Stimulated activated effector memory CD8-positive, alpha-beta T cell treated with anti-CD3 and anti-CD28 coated beads, Interleukin-12 subunit alpha, Interleukin-12 subunit beta, amount 100 ng/mL, for 72 hours (primary cell): ENCODE measurements at regions not wholly inside any gene's neighbourhood (a gene's known extent, or its start where the extent isn't known, plus 50 kb on each side); places are given as distances from the start of the nearest gene placed in this dataset.
"Not testable (repeated sequence)": the region's sequence is repeated elsewhere in the genome, so short reads cannot be mapped to it uniquely, and the experiment has no call there.

ENCODE experiments used
- ATAC-seq: fragments of 150-1000 bp; cut with Tn5 transposase; 2 replicates; pipeline ENCODE4 v1.10.0; 2021
- DNase-seq, 2 donors: peaks; one replicate each; pipeline ENCODE4 v3.0.0; 2021 to 2022; ENCODE audit warnings: low spot score in 2 of 2
- H3K27ac Mint-ChIP-seq: one replicate; pipeline ENCODE4 v1.8.0; 2022; ENCODE audit warnings: mild to moderate bottlenecking, mixed read lengths
- H3K36me3 Mint-ChIP-seq: one replicate; pipeline ENCODE4 v1.8.0; 2022; ENCODE audit warnings: mild to moderate bottlenecking, mixed read lengths
- H3K4me1 Mint-ChIP-seq: one replicate; pipeline ENCODE4 v1.8.0; 2022; ENCODE audit warnings: mixed read lengths
- H3K4me3 Mint-ChIP-seq: one replicate; pipeline ENCODE4 v1.8.0; 2022; ENCODE audit warnings: mild to moderate bottlenecking, mixed read lengths
- H3K9me3 Mint-ChIP-seq: one replicate; pipeline ENCODE4 v1.8.0; 2022; ENCODE audit warnings: mixed read lengths

- H3K9me3 Mint-ChIP-seq, result no peaks in the 10 kb centered on the region
- no peaks in the 10 kb centered on the region for H3K4me1 Mint-ChIP-seq
- DNase-seq, result no peak
- ATAC-seq, result no peak
- no peak overlapping the region for H3K27ac Mint-ChIP-seq
- no peak overlapping the region for H3K4me3 Mint-ChIP-seq
- no peaks in the 10 kb centered on the region for H3K36me3 Mint-ChIP-seq
Measured at GRCh38 chr6:99668036-99668705, 61.5 kb downstream of the PRDM13 start.

- ATAC-seq (no peak), DNase-seq (no peak)
- Mint-ChIP-seq H3K4me3 (no peak overlapping the region), H3K9me3 (peaks cover 4% of the 10 kb centered on the region), H3K27ac (no peak overlapping the region), H3K4me1 (no peaks in the 10 kb centered on the region), H3K36me3 (no peaks in the 10 kb centered on the region)
Measured at GRCh38 chr6:99689916-99690685, 83.5 kb downstream of the PRDM13 start.

DNA sequence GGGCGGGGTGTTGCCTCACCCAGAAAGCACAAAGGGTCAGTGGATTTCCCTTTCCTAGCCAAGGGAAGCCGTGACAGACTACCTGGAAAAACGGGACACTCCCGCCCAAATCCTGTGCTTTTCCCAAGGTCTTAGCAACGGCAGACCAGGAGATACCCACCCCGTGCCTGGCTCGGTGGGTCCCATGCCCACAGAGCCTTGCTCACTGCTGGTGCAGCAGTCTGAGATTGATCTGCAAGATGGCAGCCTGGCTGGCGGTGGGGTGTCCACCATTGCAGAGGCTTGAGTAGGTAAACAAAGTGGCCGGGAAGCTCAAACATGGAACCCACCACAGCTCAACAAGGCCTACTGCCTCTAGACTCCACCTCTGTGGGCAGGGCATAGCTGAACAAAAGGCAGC is 95.7 kb downstream of the PRDM13 start:
- not testable (repeated sequence) for H3K4me1 Mint-ChIP-seq, H3K36me3 Mint-ChIP-seq, H3K27ac Mint-ChIP-seq, H3K9me3 Mint-ChIP-seq, DNase-seq, H3K4me3 Mint-ChIP-seq, ATAC-seq

- H3K27ac Mint-ChIP-seq, result no peak overlapping the region
- no peak for DNase-seq
- H3K4me1 Mint-ChIP-seq, result no peaks in the 10 kb centered on the region
- H3K4me3 Mint-ChIP-seq, result no peak overlapping the region
- no peaks in the 10 kb centered on the region for H3K9me3 Mint-ChIP-seq
- no peak for ATAC-seq
- no peaks in the 10 kb centered on the region for H3K36me3 Mint-ChIP-seq
Measured at GRCh38 chr6:99709062-99709461, 102.4 kb downstream of the PRDM13 start.

GRCh38 chr6:99711302-99711701 is 104.7 kb downstream of the PRDM13 start:
- no peaks in the 10 kb centered on the region for H3K4me1 Mint-ChIP-seq
- H3K27ac Mint-ChIP-seq, result no peak overlapping the region
- DNase-seq, result no peak
- no peak overlapping the region for H3K4me3 Mint-ChIP-seq
- no peaks in the 10 kb centered on the region for H3K9me3 Mint-ChIP-seq
- H3K36me3 Mint-ChIP-seq, result no peaks in the 10 kb centered on the region
- no peak for ATAC-seq

- ATAC-seq (no peak), DNase-seq (no peak)
- H3K4me1 Mint-ChIP-seq, result no peaks in the 10 kb centered on the region
Measured at GRCh38 chr6:99711925-99712324, 105.3 kb downstream of the PRDM13 start.

GRCh38 chr6:99712519-99712918 is 105.9 kb downstream of the PRDM13 start:
- DNase-seq, result no peak
- Mint-ChIP-seq H3K27ac (no peak overlapping the region), H3K4me1 (no peaks in the 10 kb centered on the region), H3K36me3 (no peaks in the 10 kb centered on the region), H3K9me3 (peaks cover 3% of the 10 kb centered on the region), H3K4me3 (no peak overlapping the region)
- no peak for ATAC-seq

More at GRCh38 chr6:99711925-99712324, 105.3 kb downstream of the PRDM13 start:
- Mint-ChIP-seq H3K27ac (no peak overlapping the region), H3K9me3 (peaks cover 3% of the 10 kb centered on the region), H3K4me3 (no peak overlapping the region), H3K36me3 (no peaks in the 10 kb centered on the region)

DNA sequence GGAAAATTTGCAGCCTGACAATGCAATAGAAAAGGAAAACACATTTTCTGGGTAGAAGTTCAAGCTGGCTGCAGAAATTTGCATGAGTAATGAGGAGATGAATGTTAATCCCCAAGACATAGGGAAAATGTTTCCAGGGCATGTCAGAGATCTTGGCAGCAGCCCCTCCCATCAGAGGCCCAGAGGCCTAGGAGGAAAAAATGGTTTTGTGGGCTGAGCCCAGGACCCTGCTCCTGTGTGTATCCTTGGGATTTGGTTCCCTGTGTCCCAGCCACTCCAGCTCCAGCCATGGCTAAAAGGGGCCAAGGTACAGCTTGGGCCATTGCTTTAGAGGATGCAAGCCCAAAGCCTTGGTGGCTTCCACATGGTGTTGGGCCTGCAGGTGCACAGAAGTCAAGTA is 115.4 kb downstream of the PRDM13 start:
- not testable (repeated sequence) for DNase-seq, H3K9me3 Mint-ChIP-seq

GRCh38 chr6:99730237-99730636 is 123.6 kb downstream of the PRDM13 start:
- H3K4me1 Mint-ChIP-seq, ATAC-seq, H3K36me3 Mint-ChIP-seq, H3K27ac Mint-ChIP-seq, DNase-seq, H3K4me3 Mint-ChIP-seq, H3K9me3 Mint-ChIP-seq: not testable (repeated sequence)

More for the DNA sequence above, 115.4 kb downstream of the PRDM13 start:
- not testable (repeated sequence) for H3K36me3 Mint-ChIP-seq, ATAC-seq, H3K4me3 Mint-ChIP-seq, H3K27ac Mint-ChIP-seq, H3K4me1 Mint-ChIP-seq

DNA sequence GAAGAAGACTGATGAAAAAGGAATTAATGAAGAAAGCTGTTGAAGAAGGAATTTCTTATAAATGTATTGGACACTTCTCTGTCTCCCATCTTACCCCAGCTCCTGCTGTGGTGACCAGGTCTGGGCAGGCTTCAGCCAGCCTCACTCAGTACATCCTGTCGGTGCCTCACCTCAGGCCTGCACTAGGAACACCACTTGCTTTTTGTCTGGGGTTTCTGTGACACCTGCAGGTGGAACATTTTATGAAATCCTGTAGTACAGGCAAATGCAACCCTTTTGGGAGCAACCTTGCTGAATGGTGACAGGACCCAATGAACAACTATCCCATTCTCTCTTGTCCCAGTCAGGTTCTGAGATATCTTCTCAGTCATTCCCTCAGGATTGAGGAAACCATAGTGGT is 129.7 kb downstream of the PRDM13 start:
- Mint-ChIP-seq H3K9me3 (no peaks in the 10 kb centered on the region), H3K36me3 (no peaks in the 10 kb centered on the region), H3K4me3 (no peak overlapping the region), H3K27ac (no peak overlapping the region), H3K4me1 (no peaks in the 10 kb centered on the region)
- ATAC-seq (no peak), DNase-seq (no peak)

DNA sequence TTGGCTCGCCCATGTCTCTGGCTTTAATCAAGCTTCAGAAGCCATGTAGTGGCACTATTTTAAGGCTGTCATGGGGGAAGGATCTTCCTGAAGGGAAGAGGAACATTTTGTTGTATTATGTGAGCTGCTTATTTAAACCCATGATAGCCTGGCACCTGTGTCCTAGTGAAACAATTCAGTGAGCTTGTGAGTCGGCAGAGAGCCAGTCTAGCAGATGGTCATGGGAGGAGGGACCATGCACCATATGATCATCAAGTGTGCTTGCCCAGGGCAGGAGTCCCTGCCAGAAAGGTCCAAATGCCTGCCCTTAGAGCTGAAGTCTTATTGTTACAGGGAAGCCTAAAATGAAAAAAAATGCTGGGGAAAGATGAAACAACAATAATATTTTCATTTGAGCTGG is 132.9 kb downstream of the PRDM13 start:
- no peaks in the 10 kb centered on the region for H3K4me1 Mint-ChIP-seq
- ATAC-seq (no peak), DNase-seq (no peak)
- H3K9me3 Mint-ChIP-seq, result no peaks in the 10 kb centered on the region
- H3K4me3 Mint-ChIP-seq, result no peak overlapping the region
- no peak overlapping the region for H3K27ac Mint-ChIP-seq
- no peaks in the 10 kb centered on the region for H3K36me3 Mint-ChIP-seq

- Mint-ChIP-seq H3K9me3 (no peaks in the 10 kb centered on the region), H3K36me3 (no peaks in the 10 kb centered on the region), H3K4me1 (no peaks in the 10 kb centered on the region), H3K27ac (no peak overlapping the region), H3K4me3 (no peak overlapping the region)
- ATAC-seq, result no peak
- DNase-seq, result no peak
Measured at GRCh38 chr6:99741092-99741491, 134.5 kb downstream of the PRDM13 start.

- no peaks in the 10 kb centered on the region for H3K36me3 Mint-ChIP-seq
- DNase-seq, result no peak
- no peak overlapping the region for H3K4me3 Mint-ChIP-seq
- H3K4me1 Mint-ChIP-seq, result no peaks in the 10 kb centered on the region
- no peak overlapping the region for H3K27ac Mint-ChIP-seq
- no peak for ATAC-seq
- no peaks in the 10 kb centered on the region for H3K9me3 Mint-ChIP-seq
Measured at GRCh38 chr6:99743647-99744046, 137.0 kb downstream of the PRDM13 start.

DNA sequence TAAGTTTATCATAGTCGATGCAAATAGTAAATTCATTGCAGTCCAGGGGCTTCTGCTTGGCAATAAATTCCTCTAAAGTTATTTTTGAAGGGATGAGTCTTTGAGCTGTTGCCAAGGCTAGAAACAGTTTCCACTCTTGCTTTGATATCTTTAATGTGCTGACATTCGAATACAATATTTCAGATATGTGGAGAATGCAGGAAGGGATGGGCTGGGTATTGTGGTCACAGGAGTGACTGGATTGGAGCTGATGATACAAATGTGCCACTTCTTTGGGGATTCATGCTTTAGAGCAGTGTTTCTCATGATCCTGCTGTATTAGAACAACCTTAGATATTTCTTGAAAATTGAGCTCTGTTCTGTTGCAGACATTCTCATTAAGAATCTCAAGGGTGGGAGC is 139.0 kb downstream of the PRDM13 start:
- H3K27ac Mint-ChIP-seq, result no peak overlapping the region
- no peak for ATAC-seq
- H3K4me3 Mint-ChIP-seq, result no peak overlapping the region
- no peaks in the 10 kb centered on the region for H3K36me3 Mint-ChIP-seq
- DNase-seq, result no peak
- no peaks in the 10 kb centered on the region for H3K9me3 Mint-ChIP-seq
- H3K4me1 Mint-ChIP-seq, result no peaks in the 10 kb centered on the region

DNA sequence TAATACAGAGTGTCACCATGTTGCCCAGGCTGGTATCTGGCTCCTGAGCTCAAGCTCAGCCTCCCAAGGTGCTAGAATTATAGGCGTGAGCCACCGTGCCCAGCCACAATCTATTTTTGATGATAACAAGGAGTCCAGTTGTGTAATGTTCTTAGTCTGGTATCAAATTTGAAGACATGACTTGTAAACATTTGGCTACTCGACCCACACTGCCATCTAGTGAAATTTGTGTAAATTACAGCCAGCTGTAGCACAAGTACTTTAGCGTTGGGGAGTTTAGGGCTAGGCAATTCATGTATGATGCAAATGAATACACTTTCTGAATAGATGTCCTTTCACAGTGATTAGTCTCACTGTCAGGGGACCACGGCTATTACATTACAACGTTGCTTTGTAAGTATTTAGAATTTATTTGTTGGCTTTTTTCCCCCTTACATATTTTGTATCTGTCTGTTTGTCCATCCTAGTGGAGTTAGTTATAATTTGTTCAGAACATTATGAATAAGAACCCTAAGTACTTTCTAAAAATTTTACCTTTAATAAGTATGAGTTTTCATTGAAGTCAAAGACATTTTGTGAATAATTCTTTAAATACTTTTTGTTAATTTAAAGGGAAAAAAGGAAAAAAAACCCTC is 139.7 kb downstream of the PRDM13 start:
- Mint-ChIP-seq H3K9me3 (no peaks in the 10 kb centered on the region), H3K36me3 (no peaks in the 10 kb centered on the region), H3K4me3 (no peak overlapping the region), H3K4me1 (no peaks in the 10 kb centered on the region), H3K27ac (no peak overlapping the region)
- DNase-seq (peak; percentile 43 to 67), ATAC-seq (peak; percentile 70)

DNA sequence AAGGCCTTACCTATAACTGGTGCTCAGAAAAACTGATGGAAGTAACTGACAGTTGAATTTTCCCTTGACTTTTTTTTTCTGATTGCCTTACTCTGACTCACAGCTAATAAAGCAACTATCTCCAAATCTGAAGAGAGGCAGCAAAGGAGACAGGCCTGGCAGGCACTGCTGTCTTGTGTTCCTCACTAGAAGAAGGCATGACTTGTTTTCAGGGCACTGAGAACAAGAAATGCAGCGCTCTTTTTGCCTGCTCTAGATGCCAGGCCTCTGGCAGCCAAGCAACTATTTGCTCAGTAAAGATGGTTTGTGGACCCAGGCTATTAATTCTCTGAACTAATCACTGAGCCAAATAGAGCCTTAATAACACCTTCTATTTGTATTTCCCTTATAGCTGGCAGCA is 155.1 kb downstream of the PRDM13 start:
- no peak overlapping the region for H3K4me3 Mint-ChIP-seq
- no peaks in the 10 kb centered on the region for H3K4me1 Mint-ChIP-seq
- no peaks in the 10 kb centered on the region for H3K36me3 Mint-ChIP-seq
- no peak overlapping the region for H3K27ac Mint-ChIP-seq
- H3K9me3 Mint-ChIP-seq, result no peaks in the 10 kb centered on the region
- DNase-seq, result no peak
- no peak for ATAC-seq
